Nephron progenitor cell (in vitro differentiated cells): ENCODE measurements at regions not wholly inside any gene's neighbourhood (a gene's known extent, or its start where the extent isn't known, plus 50 kb on each side); places are given as distances from the start of the nearest gene placed in this dataset.

Source experiments
- DNase-seq: peaks from one replicate; pipeline ENCODE4 v3.0.0; 2021
- H3K27ac Mint-ChIP-seq: 2 replicates; pipeline ENCODE4 v1.8.0; 2021; ENCODE audit warnings: mild to moderate bottlenecking, moderate library complexity, mixed read lengths
- H3K27me3 Mint-ChIP-seq: 2 replicates; pipeline ENCODE4 v1.8.0; 2021; ENCODE audit warnings: mild to moderate bottlenecking, low read depth, mixed read lengths; ENCODE audit not compliant: poor library complexity
- H3K36me3 Mint-ChIP-seq: 2 replicates; pipeline ENCODE4 v1.8.0; 2021; ENCODE audit warnings: low read depth, mixed read lengths
- H3K4me1 Mint-ChIP-seq: 2 replicates; pipeline ENCODE4 v1.8.0; 2021; ENCODE audit warnings: mixed read lengths
- H3K4me3 Mint-ChIP-seq: 2 replicates; pipeline ENCODE4 v1.8.0; 2021; ENCODE audit warnings: mild to moderate bottlenecking, moderate library complexity, mixed read lengths
- H3K9me3 Mint-ChIP-seq: 2 replicates; pipeline ENCODE4 v1.8.0; 2021; ENCODE audit warnings: mild to moderate bottlenecking, moderate library complexity, mixed read lengths
- CTCF ChIP-seq: fragments of 200-600 bp; sonication (generic); IDR thresholded peaks from 2 replicates; pipeline ENCODE4 v1.5.0; 2021; ENCODE audit warnings: antibody characterized with exemption

GRCh38 chr18:73270920-73271634 lies 403.3 kb upstream of the NETO1 start:
- DNase-seq, result no peak
- no peak overlapping the region for H3K27ac Mint-ChIP-seq
- no peak overlapping the region for H3K4me3 Mint-ChIP-seq
- H3K36me3 Mint-ChIP-seq, result no peaks in the 10 kb centered on the region
- H3K4me1 Mint-ChIP-seq, result no peaks in the 10 kb centered on the region
- no peaks in the 10 kb centered on the region for H3K27me3 Mint-ChIP-seq
- no peak for TF ChIP-seq CTCF
- H3K9me3 Mint-ChIP-seq, result no peaks in the 10 kb centered on the region

GRCh38 chr18:73264562-73264921 lies 396.8 kb upstream of the NETO1 start:
- no peak for TF ChIP-seq CTCF
- H3K9me3 Mint-ChIP-seq, result no peaks in the 10 kb centered on the region
- H3K27me3 Mint-ChIP-seq, result no peaks in the 10 kb centered on the region
- no peak for DNase-seq
- no peaks in the 10 kb centered on the region for H3K4me1 Mint-ChIP-seq
- H3K4me3 Mint-ChIP-seq, result no peak overlapping the region
- H3K27ac Mint-ChIP-seq, result no peak overlapping the region
- H3K36me3 Mint-ChIP-seq, result no peaks in the 10 kb centered on the region

- Mint-ChIP-seq H3K27ac (no peak overlapping the region), H3K36me3 (no peaks in the 10 kb centered on the region), H3K4me3 (no peak overlapping the region), H3K4me1 (no peaks in the 10 kb centered on the region), H3K27me3 (no peaks in the 10 kb centered on the region), H3K9me3 (no peaks in the 10 kb centered on the region)
- DNase-seq, result no peak
- no peak for TF ChIP-seq CTCF
Measured at GRCh38 chr18:73261923-73262322, 394.1 kb upstream of the NETO1 start.

GRCh38 chr18:73261243-73261642 lies 393.5 kb upstream of the NETO1 start:
- no peak for DNase-seq
- H3K27ac Mint-ChIP-seq, result no peak overlapping the region
- no peaks in the 10 kb centered on the region for H3K9me3 Mint-ChIP-seq
- no peak overlapping the region for H3K4me3 Mint-ChIP-seq
- TF ChIP-seq CTCF, result no peak
- H3K4me1 Mint-ChIP-seq, result no peaks in the 10 kb centered on the region
- no peaks in the 10 kb centered on the region for H3K36me3 Mint-ChIP-seq
- H3K27me3 Mint-ChIP-seq, result no peaks in the 10 kb centered on the region

- Mint-ChIP-seq H3K9me3 (no peaks in the 10 kb centered on the region), H3K27ac (peak overlapping the region; percentile 25)
- DNase-seq, result no peak
Measured at GRCh38 chr18:73258375-73259087, 390.7 kb upstream of the NETO1 start.

More at GRCh38 chr18:73258375-73259087, 390.7 kb upstream of the NETO1 start:
- no peak for TF ChIP-seq CTCF
- Mint-ChIP-seq H3K4me1 (no peaks in the 10 kb centered on the region), H3K4me3 (no peak overlapping the region), H3K36me3 (no peaks in the 10 kb centered on the region), H3K27me3 (no peaks in the 10 kb centered on the region)
